ENCODE measurements at regions not wholly inside any gene's neighbourhood (a gene's known extent, or its start where the extent isn't known, plus 50 kb on each side); places are given as distances from the start of the nearest gene placed in this dataset.

DNA sequence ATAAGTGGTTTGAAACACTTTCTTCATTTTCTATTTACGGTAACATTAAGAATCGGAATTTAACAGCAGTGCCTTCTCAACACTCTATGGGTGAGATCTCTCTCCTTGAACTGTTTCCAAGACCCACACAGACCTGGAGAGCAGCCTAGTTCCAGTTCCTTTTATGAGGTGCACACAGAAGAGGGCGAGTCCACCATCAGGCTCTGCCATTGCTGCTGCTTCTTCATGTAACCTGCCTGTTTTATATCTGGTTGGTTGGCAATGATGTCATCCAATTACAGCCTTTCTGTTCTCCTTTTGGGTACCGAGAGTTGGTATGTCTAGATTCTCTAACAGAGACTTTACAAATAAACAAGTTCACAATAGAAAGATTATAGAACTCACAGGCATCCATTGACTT is 225.7 kb downstream of the UTP18 start:
- no peak for DNase-seq (ENCODE audit: extremely low read depth, low read depth, low spot score)

DNA sequence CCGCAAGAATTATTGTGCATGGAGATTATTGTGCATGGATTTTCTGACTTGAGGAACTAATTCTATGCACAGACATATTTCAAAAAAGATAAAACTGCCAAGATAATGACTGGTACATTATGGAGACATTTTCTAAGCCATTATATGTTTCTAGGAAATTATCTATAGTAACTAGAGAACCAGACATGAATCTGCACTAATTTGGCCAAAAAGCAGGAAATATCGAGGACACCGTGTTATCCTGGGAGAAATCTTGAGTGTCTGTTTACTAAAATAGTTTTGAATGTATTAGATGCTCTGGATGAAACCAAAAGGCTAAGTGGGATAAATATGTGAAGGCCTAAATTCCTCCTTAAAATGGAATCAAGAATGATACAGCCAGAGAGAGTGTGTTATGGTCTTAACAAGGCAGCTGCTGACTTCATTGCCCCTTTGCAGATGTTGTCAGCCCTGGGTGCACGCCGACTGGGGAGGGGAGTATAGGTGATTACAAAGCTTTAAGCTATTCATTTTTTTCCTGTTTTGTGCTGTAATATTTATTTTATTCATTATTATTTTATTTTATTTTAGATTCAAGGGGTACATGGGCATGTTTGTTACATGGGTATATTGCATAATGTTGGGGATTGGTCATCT is 226.7 kb downstream of the UTP18 start:
- DNase-seq (ENCODE audit: extremely low read depth, low read depth, low spot score), result no peak

DNA sequence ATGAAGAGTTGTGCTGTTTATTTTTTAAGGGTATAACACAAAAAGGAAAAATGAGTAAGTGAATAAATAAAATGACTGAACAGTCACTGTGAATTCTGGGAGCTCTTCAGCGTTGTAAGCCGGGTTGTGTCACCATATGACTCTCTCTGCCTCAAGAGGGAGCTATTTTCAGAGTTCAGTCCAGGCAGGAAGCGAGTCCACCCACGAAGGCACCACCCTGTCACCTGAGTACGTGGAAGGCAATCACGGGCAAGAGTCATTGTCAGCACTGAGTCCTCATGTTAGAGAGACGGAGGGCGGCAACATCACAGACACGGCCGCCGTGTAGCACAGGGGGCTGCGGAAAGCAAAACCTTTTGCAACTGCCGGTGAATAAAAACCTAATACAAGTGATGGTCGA is 227.6 kb downstream of the UTP18 start:
- DNase-seq (ENCODE audit: extremely low read depth, low read depth, low spot score), result no peak

DNA sequence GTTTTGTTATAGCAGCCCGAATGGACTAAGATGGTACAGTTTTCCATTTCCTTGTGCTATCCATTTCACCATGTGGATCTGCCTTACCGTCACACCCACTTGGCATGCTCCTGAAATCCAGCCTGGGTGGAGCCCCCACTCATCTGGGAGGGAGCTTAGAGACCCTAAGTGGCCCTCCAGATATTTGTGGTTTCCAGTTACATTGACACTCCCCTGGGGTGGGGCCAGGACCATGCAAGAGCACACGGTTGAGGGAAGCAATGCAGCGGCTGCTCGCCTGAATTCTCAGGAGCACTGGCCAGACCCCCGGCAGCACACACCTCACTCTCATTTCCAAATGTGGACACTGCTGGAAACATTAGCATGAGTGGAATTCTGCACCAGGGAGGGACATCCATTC is 231.1 kb downstream of the UTP18 start:
- no peak for DNase-seq (ENCODE audit: extremely low read depth, low read depth, low spot score)

DNA sequence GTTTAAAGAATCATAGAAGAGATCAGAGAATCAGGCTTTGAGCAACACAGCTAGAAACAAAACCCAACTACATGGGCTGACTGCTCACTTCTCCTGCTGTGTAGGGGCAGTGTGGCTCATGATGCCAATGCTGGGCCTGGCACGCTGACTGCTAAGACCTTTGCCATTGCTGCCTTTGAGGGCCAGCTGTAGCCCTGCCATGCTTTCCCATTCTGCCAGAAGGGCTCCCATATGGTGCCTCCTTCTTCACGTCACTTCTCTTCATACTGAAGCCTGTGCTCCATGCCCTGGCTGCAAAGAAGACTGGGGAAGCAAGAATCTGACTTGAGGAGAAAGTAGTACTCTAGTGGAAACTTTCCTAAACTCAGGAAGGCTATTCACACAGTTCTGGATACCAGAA is 232.9 kb downstream of the UTP18 start:
- DNase-seq (ENCODE audit: extremely low read depth, low read depth, low spot score), result no peak

DNA sequence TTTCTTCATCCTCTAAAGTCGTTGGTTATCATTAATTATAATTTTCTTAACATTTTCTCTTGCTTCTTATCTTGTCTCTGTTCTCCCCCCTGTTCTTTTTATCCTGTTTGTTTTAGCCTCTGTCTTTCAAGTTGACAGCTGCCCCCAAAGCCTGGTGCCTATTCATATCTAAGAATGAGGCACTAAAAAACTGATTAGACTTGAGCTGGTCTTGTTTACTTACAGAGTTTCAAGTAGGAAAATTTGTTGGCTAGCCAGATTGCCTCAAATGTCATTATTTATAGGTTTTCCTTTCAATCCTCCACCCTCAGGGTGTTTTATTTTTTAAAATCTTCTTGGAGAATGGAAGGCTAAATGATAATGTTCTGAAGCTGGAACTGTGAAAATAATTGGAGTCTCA is 236.0 kb downstream of the UTP18 start:
- no peak for DNase-seq (ENCODE audit: extremely low read depth, low read depth, low spot score)

DNA sequence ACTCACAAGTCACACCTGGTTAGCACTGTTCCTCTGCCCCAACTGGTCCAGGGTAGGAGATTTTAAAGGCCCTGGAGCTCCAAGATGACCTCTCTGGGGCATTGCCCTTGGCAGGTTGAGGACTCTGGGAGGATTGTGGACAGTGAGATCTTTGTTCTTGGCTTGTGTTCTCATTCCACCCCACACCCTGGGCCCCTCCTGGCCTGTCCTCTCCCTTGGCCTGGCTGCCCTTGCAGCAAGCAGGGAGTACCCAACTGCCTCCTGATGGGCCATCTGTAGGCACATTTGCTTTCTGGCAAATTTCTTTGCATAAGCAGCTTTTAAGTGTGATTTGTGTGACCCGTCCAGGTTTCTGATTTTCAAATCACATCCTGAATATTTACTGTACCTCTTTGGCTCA is 239.6 kb downstream of the UTP18 start:
- no peak for DNase-seq (ENCODE audit: extremely low read depth, low read depth, low spot score)

DNA sequence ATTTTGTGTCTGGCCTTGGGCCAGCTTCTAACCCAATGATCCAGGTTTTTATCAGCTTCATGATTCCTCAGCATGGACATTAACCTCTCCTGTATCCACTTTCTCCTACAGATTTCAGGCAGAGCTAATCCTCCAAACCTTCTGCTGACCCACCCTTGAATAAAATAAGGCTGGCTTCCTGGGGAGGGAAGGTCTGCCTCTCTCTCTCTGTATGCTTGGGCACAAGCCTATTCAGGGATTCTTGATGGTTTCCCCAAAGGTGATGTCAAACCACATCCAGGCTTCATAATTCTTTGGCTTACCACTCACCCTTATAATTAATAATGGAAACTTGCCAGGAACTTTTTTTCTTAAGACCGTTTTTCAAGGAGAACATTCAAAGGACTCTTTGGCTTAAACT is 240.1 kb downstream of the UTP18 start:
- no peak for DNase-seq (ENCODE audit: extremely low read depth, low read depth, low spot score)

DNA sequence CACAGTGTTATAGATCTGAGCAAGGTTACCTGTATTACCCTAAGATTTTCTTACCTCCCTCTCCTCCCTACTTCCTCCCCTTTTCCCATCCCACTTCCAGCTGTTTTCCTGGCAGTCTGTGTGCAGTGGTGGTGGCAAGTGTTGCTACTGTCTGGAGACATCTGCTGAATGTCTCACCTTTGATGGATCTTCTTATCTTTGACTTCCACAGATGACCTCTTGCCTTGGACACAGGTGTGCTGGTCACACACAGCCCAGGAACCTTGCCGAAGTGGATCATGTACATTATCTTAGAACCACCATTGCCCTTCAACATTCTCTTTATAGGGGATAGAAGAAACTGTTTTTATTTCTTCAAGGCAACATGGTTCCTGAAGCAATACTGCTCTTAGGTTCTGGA is 245.1 kb downstream of the UTP18 start:
- DNase-seq (ENCODE audit: extremely low read depth, low read depth, low spot score), result no peak

DNA sequence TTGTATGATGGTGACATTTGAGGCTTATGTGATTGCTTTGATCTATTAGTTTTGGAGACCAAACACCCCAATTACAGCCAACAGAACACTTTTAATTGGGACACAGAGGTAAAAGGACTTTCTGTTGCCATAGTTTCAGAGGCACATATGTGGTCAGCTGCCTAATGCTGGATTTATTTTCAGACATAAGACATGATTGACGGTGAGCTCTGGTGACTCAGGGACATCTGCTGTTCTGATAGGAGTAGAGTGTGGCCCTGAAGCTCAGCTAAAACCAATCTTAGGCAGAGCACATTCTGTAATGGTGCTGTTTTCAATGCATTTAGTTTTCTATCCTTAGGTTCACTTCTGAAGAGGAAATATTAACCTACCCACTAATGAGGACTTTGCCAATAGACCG is 247.1 kb downstream of the UTP18 start:
- DNase-seq (ENCODE audit: extremely low read depth, low read depth, low spot score), result no peak

DNA sequence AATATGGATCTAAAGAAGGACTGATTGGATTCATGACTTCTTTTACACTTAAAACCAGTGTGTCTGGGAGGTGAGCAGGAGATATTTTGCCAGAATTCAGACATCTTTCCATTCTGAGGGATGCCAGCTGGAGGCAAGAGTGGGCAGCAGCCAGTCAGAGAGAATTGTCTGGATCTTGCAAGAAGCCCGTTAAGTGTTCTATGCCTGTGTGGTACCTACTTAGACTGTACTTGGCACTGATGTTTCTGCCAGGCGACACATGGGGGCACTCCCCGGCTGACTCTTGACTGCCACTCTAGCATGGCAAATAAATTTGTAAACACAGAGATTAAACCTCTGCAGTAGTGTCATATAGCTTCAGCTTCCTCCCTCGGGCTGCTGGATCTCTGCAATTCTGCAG is 247.7 kb downstream of the UTP18 start:
- no peak for DNase-seq (ENCODE audit: extremely low read depth, low read depth, low spot score)

DNA sequence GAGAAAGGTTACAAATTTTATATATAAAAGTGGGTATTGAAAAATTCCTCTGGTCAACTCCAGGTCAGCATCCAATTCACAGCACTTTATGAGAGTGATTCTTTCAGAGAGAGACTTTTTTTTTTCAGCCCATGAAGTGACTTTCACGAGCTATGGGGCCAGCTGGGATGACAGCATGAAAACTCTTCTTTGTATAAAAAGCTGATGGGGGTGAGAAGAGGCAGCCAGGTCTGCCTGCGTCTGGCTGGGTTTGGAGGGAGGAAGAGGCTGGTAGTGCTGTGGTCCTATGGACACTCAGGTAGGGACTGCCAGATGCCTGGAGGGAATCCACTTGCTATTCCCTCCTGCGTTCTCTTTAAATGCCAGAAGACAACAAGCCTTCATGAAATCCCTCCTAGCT is 250.6 kb downstream of the UTP18 start:
- DNase-seq (ENCODE audit: extremely low read depth, low read depth, low spot score), result no peak

DNA sequence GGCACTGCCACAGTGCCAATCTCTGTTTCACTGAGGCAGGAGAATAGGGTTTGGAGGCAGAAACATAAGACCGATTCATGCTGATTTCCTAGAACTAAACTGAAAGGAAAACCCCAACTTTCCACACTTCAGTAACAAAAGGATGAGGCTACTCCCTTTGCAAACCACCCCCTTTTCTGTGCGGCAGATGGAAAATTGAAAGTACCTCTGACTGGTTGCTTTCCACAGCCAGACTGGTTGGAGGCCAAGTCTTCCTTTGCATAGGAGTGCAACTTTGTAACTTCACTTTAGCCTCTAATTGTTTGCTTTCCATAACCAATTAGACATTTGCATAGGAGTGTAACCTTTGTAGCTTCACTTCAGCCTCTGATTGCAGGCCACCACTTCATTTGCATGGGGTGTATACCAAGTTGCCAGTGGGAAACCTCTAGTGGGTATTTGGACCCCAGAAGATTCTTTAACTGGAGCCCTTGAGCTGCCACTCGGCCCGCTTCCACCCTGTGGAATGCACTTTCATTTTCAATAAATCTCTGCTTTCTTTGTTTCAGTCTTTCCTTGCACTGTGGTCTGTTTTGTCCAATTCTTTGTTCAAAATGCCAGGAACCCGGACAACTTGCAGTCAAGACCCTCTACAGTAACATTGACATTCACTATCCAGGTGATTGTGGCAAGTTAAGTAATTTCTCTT is 252.0 kb downstream of the UTP18 start:
- no peak for DNase-seq (ENCODE audit: extremely low read depth, low read depth, low spot score)

DNA sequence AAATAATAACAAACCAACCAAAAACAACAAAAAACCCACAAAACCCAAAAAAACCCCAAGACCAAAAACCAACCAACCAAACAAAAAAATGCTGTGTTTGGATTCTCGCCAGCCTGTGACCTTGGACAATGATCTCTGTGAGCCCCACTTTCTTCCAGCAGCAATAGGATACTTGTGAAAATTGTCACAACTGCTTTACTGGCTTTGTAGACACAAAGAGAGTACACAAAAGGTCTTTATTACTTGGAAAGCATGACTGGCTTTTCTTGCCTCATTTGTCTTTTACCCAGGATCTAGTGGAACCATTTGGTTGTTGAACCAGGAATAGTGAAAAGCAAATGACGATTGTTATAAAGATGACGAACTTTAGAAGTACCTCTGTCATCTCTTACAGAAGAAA is 256.6 kb downstream of the UTP18 start:
- no peak for DNase-seq (ENCODE audit: extremely low read depth, low read depth, low spot score)

DNA sequence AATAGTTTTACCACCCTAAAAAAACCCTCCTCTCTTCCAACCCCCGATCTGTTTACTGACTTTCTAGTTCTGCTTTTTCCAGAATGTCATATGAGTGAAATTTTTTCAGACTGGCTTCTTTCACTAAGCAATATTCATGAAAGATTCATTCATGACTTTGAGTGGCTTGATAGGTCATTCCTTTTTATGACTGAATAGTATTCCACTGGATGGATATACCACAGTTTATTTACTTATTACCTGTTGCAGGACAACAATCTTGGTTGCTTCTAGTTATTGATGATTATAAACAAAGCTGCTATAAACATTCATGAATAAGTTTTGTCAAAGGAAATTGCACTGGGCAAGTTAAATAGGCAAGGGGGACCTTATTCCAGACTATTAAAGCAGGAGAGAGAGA is 264.2 kb downstream of the UTP18 start:
- no peak for DNase-seq (ENCODE audit: extremely low read depth, low read depth, low spot score)

DNA sequence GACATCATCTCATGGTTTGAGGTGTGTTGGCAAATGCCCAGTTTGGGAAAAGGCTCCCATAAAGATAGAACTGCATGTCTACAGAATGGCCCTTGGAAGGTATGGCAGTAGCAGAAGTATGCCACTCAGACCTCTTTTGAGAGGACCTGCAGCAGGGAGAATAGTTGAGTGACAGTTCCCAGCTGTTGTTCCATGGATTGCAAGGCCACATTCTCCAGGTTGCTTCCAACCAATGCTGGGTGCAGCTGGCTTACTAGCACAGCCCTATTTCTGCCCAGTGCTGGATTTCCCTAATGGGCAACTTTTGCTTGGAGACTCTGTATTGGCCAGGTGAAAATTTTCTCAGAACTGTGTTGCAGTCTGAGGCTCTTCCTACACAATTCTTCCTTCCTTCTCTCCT is 266.2 kb downstream of the UTP18 start:
- DNase-seq (ENCODE audit: extremely low read depth, low read depth, low spot score), result no peak

DNA sequence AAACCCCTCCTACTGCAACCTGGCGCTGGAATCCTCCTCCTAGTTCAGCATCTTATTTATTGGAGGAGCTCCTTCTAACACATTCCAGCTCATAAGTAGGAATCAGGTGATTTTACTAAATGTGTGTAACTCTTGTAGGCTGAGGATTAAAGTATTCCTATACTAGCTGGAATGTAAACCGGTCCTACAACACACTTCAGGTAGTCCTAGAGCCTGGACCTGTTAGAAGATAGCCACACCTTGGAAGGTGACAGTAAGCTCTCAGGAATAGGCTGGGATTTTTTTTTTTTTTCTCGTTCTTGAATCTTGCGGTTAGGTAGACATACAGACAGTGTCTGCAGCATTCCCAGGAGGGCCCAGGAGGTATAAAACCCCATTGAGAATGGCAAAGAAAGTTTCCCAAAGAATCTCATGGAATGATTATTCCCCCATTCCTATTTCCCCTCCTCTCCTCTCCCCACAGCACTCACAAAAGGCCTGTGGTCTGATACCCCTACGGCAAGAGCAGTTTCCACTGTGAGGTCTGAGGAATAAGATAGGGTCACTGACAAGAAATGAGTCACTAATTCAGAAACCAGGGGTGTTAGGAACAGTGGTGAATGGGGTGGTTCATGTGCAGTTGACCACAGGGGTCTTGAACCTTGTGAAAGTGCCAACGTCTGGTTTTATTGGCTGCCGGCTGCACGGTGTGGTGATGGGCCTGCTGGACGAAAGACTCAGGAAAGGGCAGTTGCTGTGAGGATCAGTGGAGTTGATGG is 267.1 kb downstream of the UTP18 start:
- DNase-seq (ENCODE audit: extremely low read depth, low read depth, low spot score), result no peak

DNA sequence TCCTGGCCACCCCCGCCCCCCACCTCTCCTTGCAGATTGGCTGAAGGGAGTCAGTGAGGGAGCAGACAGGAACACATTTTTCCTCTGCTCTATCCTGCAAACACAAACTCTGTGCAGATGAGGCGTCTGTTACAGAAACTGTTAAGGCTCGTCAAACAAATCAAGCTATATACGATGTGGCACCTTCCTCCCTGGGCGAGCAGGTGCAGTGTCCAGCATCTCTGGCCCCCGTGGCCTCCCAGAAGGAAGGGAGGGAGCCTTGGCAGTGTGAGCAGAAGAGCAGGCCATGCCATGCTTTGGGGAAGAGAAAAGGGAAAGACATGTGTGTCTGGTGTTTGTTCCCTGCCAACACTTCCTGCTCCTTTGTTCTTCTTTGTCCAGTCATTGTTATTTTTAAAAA is 267.8 kb downstream of the UTP18 start:
- DNase-seq (ENCODE audit: extremely low read depth, low read depth, low spot score), result no peak

DNA sequence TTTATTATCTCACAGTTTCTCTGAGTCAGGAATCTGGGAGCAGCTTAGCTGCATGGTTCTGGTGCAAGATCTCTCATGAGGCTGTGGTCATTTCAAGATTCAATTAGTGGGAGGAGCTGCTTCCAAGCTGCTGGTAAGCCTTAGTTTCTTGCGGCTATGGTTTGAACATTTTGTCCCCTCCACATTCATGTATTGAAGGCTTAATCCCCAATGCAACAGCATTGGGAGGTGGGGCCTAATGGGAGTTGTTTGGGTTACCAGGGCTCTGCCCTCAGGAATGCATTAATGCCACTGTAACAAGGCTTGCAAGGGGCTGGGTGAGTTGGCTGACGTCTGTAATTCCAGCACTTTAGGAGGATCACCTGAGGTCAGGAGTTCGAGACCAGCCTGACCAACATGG is 272.9 kb downstream of the UTP18 start:
- no peak for DNase-seq (ENCODE audit: extremely low read depth, low read depth, low spot score)

DNA sequence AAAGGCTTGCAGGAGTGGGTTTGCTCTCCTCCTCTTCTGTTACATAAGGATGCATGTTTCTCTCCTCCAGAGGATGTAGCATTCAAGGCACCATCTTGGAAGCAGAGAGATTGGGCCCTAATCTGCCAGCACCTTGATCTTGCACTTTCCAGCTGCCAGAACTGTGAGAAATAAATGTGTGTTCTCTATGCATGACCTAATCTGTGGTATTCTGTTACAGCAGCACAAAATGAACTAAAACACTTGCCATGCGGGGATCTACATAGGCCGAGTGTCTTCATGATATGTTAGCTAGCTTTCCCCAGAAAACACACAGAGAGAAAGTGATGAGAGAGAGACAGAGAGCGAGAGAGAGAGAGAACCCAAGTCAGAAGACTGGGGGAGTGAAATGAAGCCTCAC is 273.5 kb downstream of the UTP18 start:
- DNase-seq (ENCODE audit: extremely low read depth, low read depth, low spot score), result no peak

DNA sequence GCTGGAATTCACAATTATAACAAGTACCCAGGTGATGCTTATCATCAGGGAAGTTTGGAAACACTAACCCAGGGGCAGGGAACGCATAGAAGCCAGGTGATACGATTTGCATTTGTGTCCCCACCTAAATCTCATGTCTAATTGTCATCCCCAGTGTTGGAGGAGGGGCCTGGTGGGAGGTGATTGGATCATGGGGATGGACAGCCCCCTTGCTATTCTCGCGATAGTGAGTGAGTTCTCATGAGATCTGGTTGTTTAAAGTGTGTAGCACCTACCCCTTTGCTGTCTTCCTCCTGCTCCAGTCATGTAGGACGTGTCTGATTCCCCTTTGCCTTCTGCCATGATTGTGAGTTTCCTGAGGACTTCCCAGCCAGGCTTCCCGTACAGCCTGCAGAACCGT is 276.3 kb downstream of the UTP18 start:
- no peak for DNase-seq (ENCODE audit: extremely low read depth, low read depth, low spot score)

DNA sequence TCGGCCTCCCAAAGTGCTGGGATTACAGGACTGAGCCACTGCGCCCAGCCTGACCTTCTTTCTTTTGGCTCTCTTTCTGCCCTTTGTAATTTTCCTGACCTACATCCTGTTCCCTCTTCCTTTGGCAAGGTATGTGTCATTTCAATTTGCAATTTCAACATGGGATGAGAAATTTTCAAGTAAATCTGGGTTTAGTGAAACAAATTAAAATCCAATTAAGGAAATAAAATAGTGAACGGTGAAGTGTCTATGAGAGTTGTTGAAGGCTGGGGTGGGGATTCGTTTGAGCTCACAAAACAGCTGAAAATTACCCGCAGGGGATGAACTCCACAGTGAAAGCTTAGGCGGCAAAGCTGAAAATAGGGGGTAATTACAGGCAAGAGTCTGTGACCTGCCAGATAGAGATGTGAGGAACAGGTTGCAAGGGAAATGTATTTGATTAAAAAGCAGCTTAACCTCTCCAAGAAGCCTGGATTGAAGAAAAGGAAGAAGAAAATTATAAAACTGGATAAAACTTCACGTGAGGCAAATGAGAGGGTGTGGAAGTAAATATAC is 277.7 kb downstream of the UTP18 start:
- no peak for DNase-seq (ENCODE audit: extremely low read depth, low read depth, low spot score)

Measured in glomerular endothelial cell (primary cell).